MM.1S (cell line): ENCODE measurements at regions not wholly inside any gene's neighbourhood (a gene's known extent, or its start where the extent isn't known, plus 50 kb on each side); places are given as distances from the start of the nearest gene placed in this dataset.

Experiments used
- EZH2 ChIP-seq: fragments of 300-600 bp; sonication (generic); optimal IDR thresholded peaks from 2 replicates; pipeline ENCODE3; 2017; ENCODE audit warnings: low read depth, mild to moderate bottlenecking, antibody characterized with exemption, low read length, mixed read lengths
- EZH2phosphoT487 ChIP-seq: fragments of 300-600 bp; sonication (generic); IDR thresholded peaks from 2 replicates; pipeline ENCODE4 v1.6.1; 2018; ENCODE audit warnings: antibody characterized with exemption, low read length

GRCh38 chr5:125049721-125050702 lies 303.6 kb upstream of the ZNF608 start:
- TF ChIP-seq EZH2phosphoT487 (no peak), EZH2 (no peak)
